ENCODE measurements at regions not wholly inside any gene's neighbourhood (a gene's known extent, or its start where the extent isn't known, plus 50 kb on each side); places are given as distances from the start of the nearest gene placed in this dataset.

- Histone ChIP-seq H3K36me3 (no peaks in the 10 kb centered on the region), H3K27me3 (no peaks in the 10 kb centered on the region), H3K9me3 (no peaks in the 10 kb centered on the region), H3K4me3 (no peak overlapping the region), H3K4me1 (ENCODE audit: insufficient read depth) (no peaks in the 10 kb centered on the region), H3K27ac (no peak overlapping the region)
- intact Hi-C loops (cut with DNase I) = no loop called here
- DNase-seq = no peak
- TF ChIP-seq, protein P1, sequence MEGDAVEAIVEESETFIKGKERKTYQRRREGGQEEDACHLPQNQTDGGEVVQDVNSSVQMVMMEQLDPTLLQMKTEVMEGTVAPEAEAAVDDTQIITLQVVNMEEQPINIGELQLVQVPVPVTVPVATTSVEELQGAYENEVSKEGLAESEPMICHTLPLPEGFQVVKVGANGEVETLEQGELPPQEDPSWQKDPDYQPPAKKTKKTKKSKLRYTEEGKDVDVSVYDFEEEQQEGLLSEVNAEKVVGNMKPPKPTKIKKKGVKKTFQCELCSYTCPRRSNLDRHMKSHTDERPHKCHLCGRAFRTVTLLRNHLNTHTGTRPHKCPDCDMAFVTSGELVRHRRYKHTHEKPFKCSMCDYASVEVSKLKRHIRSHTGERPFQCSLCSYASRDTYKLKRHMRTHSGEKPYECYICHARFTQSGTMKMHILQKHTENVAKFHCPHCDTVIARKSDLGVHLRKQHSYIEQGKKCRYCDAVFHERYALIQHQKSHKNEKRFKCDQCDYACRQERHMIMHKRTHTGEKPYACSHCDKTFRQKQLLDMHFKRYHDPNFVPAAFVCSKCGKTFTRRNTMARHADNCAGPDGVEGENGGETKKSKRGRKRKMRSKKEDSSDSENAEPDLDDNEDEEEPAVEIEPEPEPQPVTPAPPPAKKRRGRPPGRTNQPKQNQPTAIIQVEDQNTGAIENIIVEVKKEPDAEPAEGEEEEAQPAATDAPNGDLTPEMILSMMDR (IDR thresholded peaks at IDR 0.05) = no peak
- TF ChIP-seq EP300 (IDR thresholded peaks at IDR 0.05) = no peak
- TF ChIP-seq POLR2A (IDR thresholded peaks at IDR 0.05) = no peak
- whole genome bisulfite sequencing, 3 donors = 92 to 95% (median 93%) methylated on average over 4 of the region's 4 CpGs
These were observed 1246.1 kb upstream of the TENM4 start for GRCh38 chr11:80686889-80687288.

DNA sequence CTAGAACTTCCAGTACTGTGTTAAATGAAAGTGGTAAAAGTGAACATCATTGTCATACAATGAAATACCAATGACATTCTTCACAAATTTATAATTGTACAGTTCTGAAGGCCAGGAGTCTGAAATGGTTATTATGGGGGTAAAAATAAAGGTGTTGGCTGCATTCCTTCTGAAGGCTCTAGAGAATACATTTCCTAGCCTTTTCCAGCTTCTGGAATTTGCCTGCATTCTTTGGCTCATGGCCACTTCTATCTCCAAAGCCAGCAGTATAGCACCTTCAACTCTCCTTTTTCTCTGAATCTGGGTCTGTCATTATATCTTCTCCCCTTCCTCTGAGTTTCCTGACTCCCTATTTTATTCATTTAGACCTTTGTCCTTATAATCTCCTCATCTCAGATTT is 1232.7 kb upstream of the TENM4 start:
- Histone ChIP-seq H3K27me3 (no peaks in the 10 kb centered on the region), H3K4me1 (ENCODE audit: insufficient read depth) (no peaks in the 10 kb centered on the region), H3K4me3 (no peak overlapping the region), H3K27ac (no peak overlapping the region), H3K9me3 (no peaks in the 10 kb centered on the region), H3K36me3 (no peaks in the 10 kb centered on the region)
- TF ChIP-seq EP300 (IDR thresholded peaks at IDR 0.05) = no peak
- no peak for TF ChIP-seq POLR2A (IDR thresholded peaks at IDR 0.05)
- TF ChIP-seq, protein P1 (IDR thresholded peaks at IDR 0.05) = no peak
- intact Hi-C loops (cut with DNase I) = no loop called here
- no peak for DNase-seq

DNA sequence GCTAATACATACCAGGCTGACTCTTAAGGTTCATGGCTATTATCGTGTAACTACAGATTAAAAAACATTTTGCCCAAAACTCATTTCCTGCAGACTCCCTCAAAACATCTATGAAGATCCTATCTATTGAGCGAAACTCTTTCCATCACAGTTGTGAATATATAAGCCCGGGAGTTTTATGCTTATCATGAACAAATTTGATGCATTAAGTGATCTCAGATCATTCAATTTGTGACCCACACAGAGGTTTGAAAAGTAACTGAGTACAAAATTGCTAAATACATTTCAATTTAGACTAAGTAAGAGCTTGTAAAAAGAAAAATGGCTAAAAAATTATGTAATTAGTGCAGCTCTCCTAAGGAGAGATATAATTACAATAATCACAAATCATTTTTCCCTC is 1228.8 kb upstream of the TENM4 start:
- Histone ChIP-seq H3K4me1 (ENCODE audit: insufficient read depth) (no peaks in the 10 kb centered on the region), H3K9me3 (no peaks in the 10 kb centered on the region), H3K27me3 (no peaks in the 10 kb centered on the region), H3K27ac (no peak overlapping the region), H3K36me3 (no peaks in the 10 kb centered on the region), H3K4me3 (no peak overlapping the region)
- DNase-seq = no peak
- TF ChIP-seq, protein P1 (IDR thresholded peaks at IDR 0.05) = no peak
- TF ChIP-seq POLR2A (IDR thresholded peaks at IDR 0.05) = no peak
- TF ChIP-seq EP300 (IDR thresholded peaks at IDR 0.05) = no peak
- intact Hi-C loops (cut with DNase I) = no loop called here
- WGBS, 3 donors = 77 to 84% (median 78%) methylated on average over 3 of the region's 3 CpGs

- Histone ChIP-seq H3K4me1 (ENCODE audit: insufficient read depth) (no peaks in the 10 kb centered on the region), H3K36me3 (no peaks in the 10 kb centered on the region), H3K9me3 (no peaks in the 10 kb centered on the region), H3K27me3 (no peaks in the 10 kb centered on the region), H3K4me3 (no peak overlapping the region), H3K27ac (no peak overlapping the region)
- TF ChIP-seq POLR2A (IDR thresholded peaks at IDR 0.05) = no peak
- TF ChIP-seq, protein P1 (IDR thresholded peaks at IDR 0.05) = no peak
- no peak for TF ChIP-seq EP300 (IDR thresholded peaks at IDR 0.05)
- no peak for DNase-seq
- 85 to 95% (median 93%) methylated on average over 6 of the region's 6 CpGs for WGBS, 3 donors
- intact Hi-C loops (cut with DNase I) = no loop called here
These were observed 1227.2 kb upstream of the TENM4 start for GRCh38 chr11:80668039-80668438.

DNA sequence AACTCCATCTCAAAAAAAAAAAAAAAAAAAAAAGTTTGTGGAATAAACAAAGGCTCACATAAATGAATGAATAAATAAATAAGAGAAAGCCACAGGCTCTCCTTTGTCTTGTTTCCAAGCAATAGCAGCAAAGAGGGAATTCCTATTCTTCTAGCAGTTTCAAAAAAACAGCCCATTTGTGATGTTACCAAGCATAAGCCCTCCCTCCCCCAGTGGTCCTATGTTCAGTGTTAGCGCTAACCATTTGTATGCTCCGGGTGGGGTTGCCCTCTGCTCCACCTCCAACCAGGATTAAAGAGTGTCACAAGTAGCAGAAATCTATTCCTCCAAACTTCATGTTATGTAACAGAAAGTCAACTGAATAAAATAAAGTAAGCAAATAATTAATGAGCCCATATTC is 1215.0 kb upstream of the TENM4 start:
- H3K4me1 ChIP-seq (ENCODE audit: insufficient read depth) = no peaks in the 10 kb centered on the region
- no peaks in the 10 kb centered on the region for H3K27me3 ChIP-seq
- no peak for DNase-seq
- intact Hi-C loops (cut with DNase I) = no loop called here
- no peak overlapping the region for H3K27ac ChIP-seq
- H3K36me3 ChIP-seq = no peaks in the 10 kb centered on the region
- H3K9me3 ChIP-seq = no peaks in the 10 kb centered on the region
- TF ChIP-seq EP300 (IDR thresholded peaks at IDR 0.05) = no peak
- TF ChIP-seq, protein P1 (IDR thresholded peaks at IDR 0.05) = no peak
- H3K4me3 ChIP-seq = no peak overlapping the region
- WGBS, 3 donors = 92 to 97% (median 94%) methylated on average over 2 of the region's 2 CpGs
